Forelimb muscle (tissue), 1 donor: ENCODE measurements at regions not wholly inside any gene's neighbourhood (a gene's known extent, or its start where the extent isn't known, plus 50 kb on each side); places are given as distances from the start of the nearest gene placed in this dataset.
A peak's percentile ranks its signal among the peaks of the same experiment; 100 is the strongest.
"Not testable (repeated sequence)": the region's sequence is repeated elsewhere in the genome, so short reads cannot be mapped to it uniquely, and the experiment has no call there.

Experiments
- DNase-seq: peaks from one replicate; pipeline ENCODE4 v3.0.0-alpha.2; 2013; ENCODE audit warnings: low read depth

- DNase-seq, result not testable (repeated sequence)
These were observed 81.6 kb downstream of the P2RY10 start for GRCh38 chrX:79026742-79027141.

GRCh38 chrX:79035421-79035820, 90.2 kb downstream of the P2RY10 start:
- no peak for DNase-seq

GRCh38 chrX:79036157-79036880, 91.1 kb downstream of the P2RY10 start:
- peak; percentile 59 for DNase-seq

GRCh38 chrX:79065696-79066095, 78.8 kb upstream of the GPR174 start:
- no peak for DNase-seq

- no peak for DNase-seq
These were observed 66.4 kb upstream of the GPR174 start for GRCh38 chrX:79078114-79078513.

- no peak for DNase-seq
These were observed 65.0 kb upstream of the GPR174 start for GRCh38 chrX:79079477-79079876.

GRCh38 chrX:79080141-79080540, 64.3 kb upstream of the GPR174 start:
- DNase-seq, result no peak

GRCh38 chrX:79081895-79082512, 62.5 kb upstream of the GPR174 start:
- peak; percentile 48 for DNase-seq

- DNase-seq, result no peak
These were observed 61.6 kb upstream of the GPR174 start for GRCh38 chrX:79082899-79083298.

- DNase-seq, result no peak
These were observed 59.6 kb upstream of the GPR174 start for GRCh38 chrX:79084923-79085322.

GRCh38 chrX:79089896-79090584, 54.4 kb upstream of the GPR174 start:
- DNase-seq, result no peak

- DNase-seq, result no peak
These were observed 50.2 kb upstream of the GPR174 start for GRCh38 chrX:79094075-79094832.
